ENCODE measurements at regions not wholly inside any gene's neighbourhood (a gene's known extent, or its start where the extent isn't known, plus 50 kb on each side); places are given as distances from the start of the nearest gene placed in this dataset.
"Not testable (repeated sequence)": the region's sequence is repeated elsewhere in the genome, so short reads cannot be mapped to it uniquely, and the experiment has no call there.

GRCh38 chr18:11458447-11458846, 150.9 kb upstream of the SLC35G4 start:
- DNase-seq (ENCODE audit: low read depth, low spot score), result no peak
- H3K4me3 ChIP-seq (ENCODE audit: low read depth, low read length), result no peak overlapping the region
- ChIA-PET CTCF (no interaction called here), POLR2A (no interaction called here)
- no peak for TF ChIP-seq CTCF (IDR thresholded peaks at IDR 0.05; ENCODE audit: insufficient read depth, low read length, missing control alignments)

- H3K4me3 ChIP-seq (ENCODE audit: low read depth, low read length); DNase-seq (ENCODE audit: low read depth, low spot score); CTCF ChIA-PET; POLR2A ChIA-PET: not testable (repeated sequence)
These were observed 151.5 kb upstream of the SLC35G4 start for GRCh38 chr18:11457853-11458252.

GRCh38 chr18:11454040-11454439, 155.4 kb upstream of the SLC35G4 start:
- CTCF ChIA-PET, result no interaction called here
- H3K4me3 ChIP-seq (ENCODE audit: low read depth, low read length), result no peak overlapping the region
- POLR2A ChIA-PET, result no interaction called here
- DNase-seq (ENCODE audit: low read depth, low spot score), result no peak
- no peak for TF ChIP-seq CTCF (IDR thresholded peaks at IDR 0.05; ENCODE audit: insufficient read depth, low read length, missing control alignments)

- DNase-seq (ENCODE audit: low read depth, low spot score); CTCF ChIA-PET; POLR2A ChIA-PET: not testable (repeated sequence)
These were observed 165.2 kb upstream of the SLC35G4 start for GRCh38 chr18:11444169-11444568.

GRCh38 chr18:11437046-11437445, 172.3 kb upstream of the SLC35G4 start:
- TF ChIP-seq CTCF (IDR thresholded peaks at IDR 0.05; ENCODE audit: insufficient read depth, low read length, missing control alignments), result no peak
- ChIA-PET POLR2A (no interaction called here), CTCF (no interaction called here)
- H3K4me3 ChIP-seq (ENCODE audit: low read depth, low read length), result no peak overlapping the region
- peak; percentile 5 for DNase-seq (ENCODE audit: low read depth, low spot score)

More at GRCh38 chr18:11444169-11444568, 165.2 kb upstream of the SLC35G4 start:
- H3K4me3 ChIP-seq (ENCODE audit: low read depth, low read length), result not testable (repeated sequence)

GRCh38 chr18:11432360-11432811, 177.0 kb upstream of the SLC35G4 start:
- H3K4me3 ChIP-seq (ENCODE audit: low read depth, low read length), result no peak overlapping the region
- POLR2A ChIA-PET, result no interaction called here
- CTCF ChIA-PET, result no interaction called here
- DNase-seq (ENCODE audit: low read depth, low spot score), result no peak
- TF ChIP-seq CTCF (IDR thresholded peaks at IDR 0.05; ENCODE audit: insufficient read depth, low read length, missing control alignments), result no peak

GRCh38 chr18:11429876-11430275, 179.5 kb upstream of the SLC35G4 start:
- DNase-seq (ENCODE audit: low read depth, low spot score), result no peak
- H3K4me3 ChIP-seq (ENCODE audit: low read depth, low read length), result no peak overlapping the region
- TF ChIP-seq CTCF (IDR thresholded peaks at IDR 0.05; ENCODE audit: insufficient read depth, low read length, missing control alignments), result no peak
- CTCF ChIA-PET, result no interaction called here
- POLR2A ChIA-PET, result no interaction called here
